ENCODE measurements at regions not wholly inside any gene's neighbourhood (a gene's known extent, or its start where the extent isn't known, plus 50 kb on each side); places are given as distances from the start of the nearest gene placed in this dataset.

- Histone ChIP-seq H3K9me3 (ENCODE audit: control insufficient read depth in 4 of 4, low read length in 3 of 4) (no peaks in the 10 kb centered on the region), H3K27ac (ENCODE audit: low read depth in 1 of 2, low read length in 2 of 2) (no peak overlapping the region), H3K4me1 (ENCODE audit: control insufficient read depth in 4 of 4, insufficient read depth in 4 of 4, low read length in 3 of 4) (no peaks in the 10 kb centered on the region), H3K4me3 (ENCODE audit: low read depth in 1 of 3, low read length in 3 of 3) (no peak overlapping the region), H3K9ac (ENCODE audit: low read depth in 1 of 2, low read length in 2 of 2) (no peak overlapping the region), H3K36me3 (ENCODE audit: control insufficient read depth in 4 of 4, insufficient read depth in 3 of 4, low read depth in 1 of 4, low read length in 3 of 4) (no peaks in the 10 kb centered on the region), H3K27me3 (ENCODE audit: control insufficient read depth in 4 of 4, insufficient read depth in 4 of 4, low read length in 3 of 4) (no peaks in the 10 kb centered on the region)
- no peak for DNase-seq (ENCODE audit: low spot score)
- TF ChIP-seq RXRA (IDR thresholded peaks at IDR 0.05) (no peak), CTCF (IDR thresholded peaks at IDR 0.05; ENCODE audit: low read depth, low read length, missing input control) (no peak), MAX (IDR thresholded peaks at IDR 0.05) (no peak), FOXA1 (IDR thresholded peaks at IDR 0.05) (no peak), YY1 (IDR thresholded peaks at IDR 0.05) (no peak), HNF4A (conservative IDR thresholded peaks at IDR 0.05) (no peak), ZBTB33 (IDR thresholded peaks at IDR 0.05) (no peak), ATF3 (IDR thresholded peaks at IDR 0.05) (no peak), SP1 (IDR thresholded peaks at IDR 0.05) (no peak), TAF1 (conservative IDR thresholded peaks at IDR 0.05) (no peak), EGR1 (IDR thresholded peaks at IDR 0.05; ENCODE audit: low read depth in 2 of 2) (no peak), HNF4G (IDR thresholded peaks at IDR 0.05) (no peak), FOXA2 (IDR thresholded peaks at IDR 0.05) (no peak), NR2F2 (IDR thresholded peaks at IDR 0.05) (no peak), RAD21 (IDR thresholded peaks at IDR 0.05) (no peak), JUND (IDR thresholded peaks at IDR 0.05) (no peak)
- WGBS = 91% methylated on average over 3 of the region's 3 CpGs
Measured at GRCh38 chr3:177374323-177374722, 177.0 kb upstream of the TBL1XR1 start.

- Histone ChIP-seq H3K36me3 (ENCODE audit: control insufficient read depth in 4 of 4, insufficient read depth in 3 of 4, low read depth in 1 of 4, low read length in 3 of 4) (no peaks in the 10 kb centered on the region), H3K4me1 (ENCODE audit: control insufficient read depth in 4 of 4, insufficient read depth in 4 of 4, low read length in 3 of 4) (no peaks in the 10 kb centered on the region), H3K9ac (ENCODE audit: low read depth in 1 of 2, low read length in 2 of 2) (no peak overlapping the region), H3K4me3 (ENCODE audit: low read depth in 1 of 3, low read length in 3 of 3) (no peak overlapping the region), H3K27ac (ENCODE audit: low read depth in 1 of 2, low read length in 2 of 2) (no peak overlapping the region), H3K27me3 (ENCODE audit: control insufficient read depth in 4 of 4, insufficient read depth in 4 of 4, low read length in 3 of 4) (no peaks in the 10 kb centered on the region), H3K9me3 (ENCODE audit: control insufficient read depth in 4 of 4, low read length in 3 of 4) (no peaks in the 10 kb centered on the region)
- TF ChIP-seq REST (IDR thresholded peaks at IDR 0.05) (no peak), EGR1 (IDR thresholded peaks at IDR 0.05; ENCODE audit: low read depth in 2 of 2) (no peak), TAF1 (conservative IDR thresholded peaks at IDR 0.05) (no peak), HNF4G (IDR thresholded peaks at IDR 0.05) (no peak), NR2F2 (IDR thresholded peaks at IDR 0.05) (no peak), SP1 (IDR thresholded peaks at IDR 0.05) (no peak), GABPA (IDR thresholded peaks at IDR 0.05 in 1 of 2, conservative IDR thresholded peaks at IDR 0.05 in 1 of 2) (no peak), JUND (IDR thresholded peaks at IDR 0.05) (no peak), RXRA (IDR thresholded peaks at IDR 0.05) (no peak), FOXA2 (IDR thresholded peaks at IDR 0.05) (no peak), HNF4A (conservative IDR thresholded peaks at IDR 0.05) (no peak), FOXA1 (IDR thresholded peaks at IDR 0.05) (no peak)
- DNase-seq (ENCODE audit: low spot score) = no peak
- WGBS = 92% methylated on average over 3 of the region's 3 CpGs
Measured at GRCh38 chr3:177375316-177375715, 178.0 kb upstream of the TBL1XR1 start.
